ENCODE measurements at regions not wholly inside any gene's neighbourhood (a gene's known extent, or its start where the extent isn't known, plus 50 kb on each side); places are given as distances from the start of the nearest gene placed in this dataset.
A peak's percentile ranks its signal among the peaks of the same experiment; 100 is the strongest.
"Not testable (repeated sequence)": the region's sequence is repeated elsewhere in the genome, so short reads cannot be mapped to it uniquely, and the experiment has no call there.

GRCh38 chr2:180312542-180312941 is 305.4 kb upstream of the CWC22 start:
- DNase-seq (ENCODE audit: low read depth, low spot score): no peak

DNA sequence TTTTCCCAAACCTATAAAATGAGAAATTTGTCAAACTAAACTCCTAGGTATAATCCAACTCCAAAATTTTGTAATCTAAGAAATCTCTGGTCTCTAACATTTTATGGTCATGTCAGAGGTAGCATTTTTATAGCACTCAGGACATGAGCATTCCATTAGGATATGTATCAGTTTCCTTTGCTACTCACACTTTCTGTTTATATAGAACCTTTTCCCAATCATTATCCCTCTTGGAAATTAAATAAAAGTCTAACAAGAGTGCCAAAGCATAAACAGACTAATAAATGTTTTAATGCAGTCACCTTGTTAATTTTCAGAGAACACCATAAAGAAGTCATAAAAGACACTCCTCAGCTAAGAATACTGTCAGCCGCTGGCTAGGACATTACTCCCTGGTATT is 300.0 kb upstream of the CWC22 start:
- DNase-seq (ENCODE audit: low read depth, low spot score): no peak

GRCh38 chr2:180306346-180306745 is 299.2 kb upstream of the CWC22 start:
- DNase-seq (ENCODE audit: low read depth, low spot score): no peak

- DNase-seq (ENCODE audit: low read depth, low spot score): peak; percentile 10
These were observed 284.7 kb upstream of the CWC22 start for GRCh38 chr2:180291552-180292421.

DNA sequence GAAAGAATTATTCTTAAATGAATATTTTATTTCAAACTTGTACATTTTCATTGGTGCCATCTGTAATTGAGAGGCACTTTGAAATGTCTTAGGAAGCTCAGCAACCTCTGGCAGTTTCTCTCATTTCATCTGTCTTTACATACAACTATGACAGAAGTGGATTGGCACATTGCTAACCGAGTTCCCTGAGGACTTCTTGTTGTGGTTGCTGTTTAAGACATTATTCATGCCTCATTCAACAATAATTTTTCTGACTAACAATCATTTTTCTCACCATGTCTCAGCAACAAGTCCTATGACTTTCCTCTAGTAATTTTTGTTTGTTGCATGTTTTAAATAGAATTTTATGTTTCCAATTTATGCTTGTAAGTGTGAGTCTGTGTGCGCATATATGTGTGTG is 284.0 kb upstream of the CWC22 start:
- DNase-seq (ENCODE audit: low read depth, low spot score): peak; percentile 21

DNA sequence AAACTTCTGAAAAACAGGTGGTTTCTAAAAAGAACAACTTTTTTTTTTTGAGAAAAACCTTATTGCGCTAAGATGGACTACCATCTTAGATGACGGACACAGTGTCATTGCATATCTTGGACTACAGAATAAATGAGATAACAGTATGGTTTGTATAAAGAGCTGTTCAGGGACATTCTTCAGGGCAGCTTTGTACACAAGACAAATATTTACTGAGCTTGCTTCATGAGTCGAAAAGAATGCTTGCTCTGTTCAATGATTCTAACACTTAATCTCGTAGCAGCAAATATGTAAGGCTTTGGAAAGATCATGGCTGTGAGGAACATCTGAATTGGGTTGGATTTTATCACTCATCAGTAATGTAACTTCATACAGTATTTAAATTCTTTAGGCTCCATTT is 282.5 kb upstream of the CWC22 start:
- peak; percentile 1 for DNase-seq (ENCODE audit: low read depth, low spot score)

DNA sequence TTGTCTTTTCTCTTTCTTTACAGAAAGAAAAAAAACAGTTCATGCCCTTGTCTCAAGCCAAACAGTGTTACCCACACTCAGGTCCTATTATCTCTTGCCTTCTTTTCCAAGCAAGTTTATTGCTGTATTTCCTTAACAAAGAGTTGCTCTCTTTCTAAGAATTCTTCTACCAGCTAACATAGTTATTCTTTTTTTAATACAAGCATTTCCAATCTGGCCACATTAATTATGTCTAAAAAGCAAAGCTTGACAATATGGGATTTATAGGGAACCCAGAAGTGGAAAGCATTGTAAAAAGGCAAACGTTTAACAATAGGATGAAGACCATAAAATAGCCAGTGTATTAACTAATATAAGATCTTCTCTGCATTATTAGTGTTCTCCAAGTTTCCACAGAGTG is 272.5 kb upstream of the CWC22 start:
- DNase-seq (ENCODE audit: low read depth, low spot score): no peak

DNA sequence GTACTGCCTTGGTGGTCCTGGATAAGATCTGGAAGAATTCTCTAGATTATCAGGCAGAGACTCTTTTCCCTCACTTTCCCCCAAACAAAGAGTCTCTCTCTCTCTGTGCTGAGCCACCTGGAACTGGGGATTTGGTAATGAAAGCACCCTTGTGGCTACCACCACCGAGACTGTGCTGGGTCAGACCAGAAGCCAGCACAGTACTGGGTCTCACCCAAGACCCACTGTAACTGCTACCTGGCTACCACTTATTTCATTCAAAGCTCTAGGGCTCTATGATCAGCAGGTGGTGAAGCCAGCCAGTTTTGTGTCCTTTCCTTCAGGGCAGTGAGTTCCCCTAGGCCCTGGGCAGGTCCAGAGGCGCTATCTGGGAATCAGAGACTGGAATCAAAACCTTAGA is 269.6 kb upstream of the CWC22 start:
- DNase-seq (ENCODE audit: low read depth, low spot score): no peak

DNA sequence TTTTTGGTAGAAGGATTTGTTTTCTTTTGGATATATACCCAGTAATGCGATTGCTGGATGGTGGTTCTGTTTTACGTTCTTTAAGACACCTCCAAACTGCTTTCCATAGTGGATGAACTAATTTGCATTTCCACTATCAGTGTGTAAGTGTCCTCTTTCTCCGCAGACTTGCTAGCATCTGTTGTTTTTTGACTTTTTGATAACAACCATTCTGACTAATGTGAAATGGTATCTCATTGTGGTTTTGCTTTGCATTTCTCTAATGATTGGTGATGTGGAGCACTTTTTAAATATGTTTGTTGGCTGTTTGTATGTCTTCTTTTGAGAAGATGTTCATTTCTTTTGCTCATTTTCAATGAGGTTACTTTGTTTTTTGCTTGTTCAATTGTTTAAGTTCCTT is 260.9 kb upstream of the CWC22 start:
- DNase-seq (ENCODE audit: low read depth, low spot score): no peak

GRCh38 chr2:180261976-180262375 is 254.9 kb upstream of the CWC22 start:
- no peak for DNase-seq (ENCODE audit: low read depth, low spot score)

GRCh38 chr2:180258579-180258978 is 251.5 kb upstream of the CWC22 start:
- DNase-seq (ENCODE audit: low read depth, low spot score): no peak

DNA sequence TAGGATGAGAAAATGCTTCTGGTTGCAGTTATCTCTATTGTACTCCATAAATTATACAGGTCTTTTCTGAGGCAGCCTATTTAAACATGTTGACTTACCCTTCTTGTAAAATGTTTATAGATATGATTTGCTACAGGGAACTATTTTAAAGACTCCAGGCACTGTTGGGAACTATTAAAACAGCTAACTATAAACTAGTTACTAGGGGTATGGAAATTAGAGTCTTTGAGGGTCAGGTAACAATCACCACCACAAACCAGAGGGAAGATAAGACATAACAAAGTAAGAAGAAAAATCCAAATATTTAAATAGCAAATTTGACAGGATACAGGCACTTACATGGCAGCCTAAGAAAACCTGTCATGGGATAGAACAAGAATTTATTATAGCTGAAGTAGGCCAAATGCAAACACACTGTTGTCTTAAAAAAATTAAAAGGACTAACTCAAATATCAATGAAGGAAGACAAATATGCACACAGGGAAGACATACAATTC is 251.0 kb upstream of the CWC22 start:
- no peak for DNase-seq (ENCODE audit: low read depth, low spot score)

GRCh38 chr2:180257247-180257646 is 250.2 kb upstream of the CWC22 start:
- DNase-seq (ENCODE audit: low read depth, low spot score): no peak

- peak; percentile 2 for DNase-seq (ENCODE audit: low read depth, low spot score)
These were observed 248.9 kb upstream of the CWC22 start for GRCh38 chr2:180255981-180256380.

GRCh38 chr2:180254872-180255271 is 247.8 kb upstream of the CWC22 start:
- no peak for DNase-seq (ENCODE audit: low read depth, low spot score)

- DNase-seq (ENCODE audit: low read depth, low spot score): no peak
These were observed 240.6 kb upstream of the CWC22 start for GRCh38 chr2:180247658-180248057.

DNA sequence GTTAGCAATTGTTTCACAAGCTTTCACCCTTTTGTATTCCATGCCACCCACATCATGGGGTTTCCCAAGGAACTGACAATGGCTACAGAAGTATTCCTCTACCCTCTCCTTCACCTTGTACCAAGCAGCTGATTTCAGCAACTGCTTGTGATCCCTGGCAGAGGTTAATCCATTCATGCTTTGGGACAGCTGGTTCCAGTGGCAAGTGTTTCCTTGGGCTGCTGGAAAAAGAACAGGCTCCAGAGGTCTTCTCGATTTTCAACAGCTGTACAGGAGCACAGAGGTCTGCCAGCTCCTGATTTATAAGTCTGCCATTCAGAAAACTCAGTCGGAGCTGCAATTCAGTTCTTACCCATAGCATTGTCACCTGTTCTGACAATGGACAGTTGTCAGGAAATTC is 239.2 kb upstream of the CWC22 start:
- no peak for DNase-seq (ENCODE audit: low read depth, low spot score)

DNA sequence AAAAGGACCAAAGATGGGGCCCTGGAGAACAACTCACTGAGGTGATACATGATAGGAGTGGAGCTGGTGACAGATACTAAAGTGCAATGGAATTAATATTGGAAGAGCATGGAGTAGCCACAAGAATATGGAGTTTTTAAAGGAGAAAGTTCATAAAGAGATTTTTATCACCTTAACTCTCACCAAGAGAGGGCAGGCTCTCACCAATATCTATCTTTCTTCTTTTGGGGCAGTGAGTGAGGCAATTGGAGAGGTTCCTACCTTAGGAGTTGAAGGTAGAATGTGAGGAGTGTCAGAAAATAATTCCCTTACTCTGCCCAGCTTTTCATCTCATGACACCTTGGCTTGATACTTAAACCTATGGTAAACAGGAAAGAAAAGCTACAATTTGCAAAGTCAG is 233.7 kb upstream of the CWC22 start:
- DNase-seq (ENCODE audit: low read depth, low spot score): peak; percentile 33

GRCh38 chr2:180238729-180239128 is 231.6 kb upstream of the CWC22 start:
- DNase-seq (ENCODE audit: low read depth, low spot score): no peak

DNA sequence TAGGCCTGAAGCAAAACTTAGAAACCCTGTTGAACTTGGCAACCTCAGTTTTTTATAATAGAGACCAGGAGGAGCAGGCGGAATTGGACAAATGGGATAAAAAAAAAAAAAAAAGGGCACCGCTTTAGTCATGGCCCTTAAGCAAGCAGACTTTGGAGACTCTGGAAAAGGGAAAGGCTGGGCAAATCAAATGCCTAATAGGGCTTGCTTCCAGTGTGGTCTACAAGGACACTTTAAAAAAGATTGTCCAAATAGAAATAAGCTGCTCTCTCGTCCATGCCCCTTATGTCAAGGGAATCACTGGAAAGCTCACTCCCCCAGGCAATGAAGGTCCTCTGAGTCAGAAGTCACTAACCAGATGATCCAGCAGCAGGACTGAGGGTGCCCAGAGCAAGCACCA is 229.0 kb upstream of the CWC22 start:
- not testable (repeated sequence) for DNase-seq (ENCODE audit: low read depth, low spot score)

- not testable (repeated sequence) for DNase-seq (ENCODE audit: low read depth, low spot score)
These were observed 228.4 kb upstream of the CWC22 start for GRCh38 chr2:180235506-180235905.

DNA sequence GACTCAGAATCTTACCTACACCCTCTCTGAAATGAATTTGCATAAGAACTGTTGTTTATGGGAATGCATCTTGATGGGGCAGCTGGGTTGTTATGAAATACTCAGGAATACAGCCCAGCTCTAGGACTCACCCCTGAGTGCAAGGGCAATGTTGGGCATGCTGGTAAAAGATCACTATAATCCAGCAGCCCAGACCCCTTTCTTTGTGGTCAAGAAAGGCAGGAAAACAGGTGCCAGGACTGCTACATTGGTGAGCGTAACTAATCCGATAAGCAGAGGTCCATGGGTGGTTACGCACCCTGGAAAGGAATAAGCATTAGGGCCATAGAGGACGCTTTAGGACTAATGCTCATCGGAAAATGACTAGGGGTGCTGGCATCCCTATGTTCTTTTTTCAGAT is 227.9 kb upstream of the CWC22 start:
- not testable (repeated sequence) for DNase-seq (ENCODE audit: low read depth, low spot score)

- no peak for DNase-seq (ENCODE audit: low read depth, low spot score)
These were observed 223.9 kb upstream of the CWC22 start for GRCh38 chr2:180231015-180231414.

DNA sequence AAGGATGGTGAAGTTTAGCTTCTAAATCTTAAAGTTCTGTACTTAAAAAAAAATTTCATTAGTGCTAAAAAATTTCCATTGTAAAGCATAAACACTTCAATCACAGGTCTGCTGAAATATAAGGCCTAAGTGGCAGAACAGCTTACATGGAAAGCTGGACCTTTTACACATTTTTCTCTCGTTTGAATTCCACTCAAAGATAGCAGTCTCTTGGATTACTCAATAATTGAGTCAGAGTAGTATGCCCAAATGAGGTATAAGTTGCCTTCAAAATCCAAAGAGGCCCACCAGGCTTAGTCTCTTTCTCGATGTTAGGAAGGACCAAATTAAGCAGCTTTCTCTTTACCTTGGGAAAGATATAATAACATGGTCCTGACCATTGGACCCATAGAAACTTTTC is 220.4 kb upstream of the CWC22 start:
- DNase-seq (ENCODE audit: low read depth, low spot score): no peak

Measured in astrocyte of the hippocampus (primary cell).